ENCODE measurements at regions not wholly inside any gene's neighbourhood (a gene's known extent, or its start where the extent isn't known, plus 50 kb on each side); places are given as distances from the start of the nearest gene placed in this dataset.
"Not testable (repeated sequence)": the region's sequence is repeated elsewhere in the genome, so short reads cannot be mapped to it uniquely, and the experiment has no call there.

GRCh38 chr5:15282611-15283010 is 217.4 kb upstream of the FBXL7 start:
- H3K27ac Mint-ChIP-seq, result no peak overlapping the region
- no peaks in the 10 kb centered on the region for H3K36me3 Mint-ChIP-seq (ENCODE audit: low read depth)
- H3K4me1 Mint-ChIP-seq (ENCODE audit: low read depth), result no peaks in the 10 kb centered on the region
- H3K4me3 Mint-ChIP-seq, result no peak overlapping the region
- no peaks in the 10 kb centered on the region for H3K27me3 Mint-ChIP-seq
- peaks cover 8% of the 10 kb centered on the region for H3K9me3 Mint-ChIP-seq

- not testable (repeated sequence) for H3K4me3 Mint-ChIP-seq; H3K36me3 Mint-ChIP-seq (ENCODE audit: low read depth); H3K27me3 Mint-ChIP-seq; H3K9me3 Mint-ChIP-seq; H3K4me1 Mint-ChIP-seq (ENCODE audit: low read depth); H3K27ac Mint-ChIP-seq
Observed at GRCh38 chr5:15271596-15271995, 228.4 kb upstream of the FBXL7 start.

GRCh38 chr5:15267966-15268365 is 232.0 kb upstream of the FBXL7 start:
- H3K27ac Mint-ChIP-seq, result no peak overlapping the region
- no peaks in the 10 kb centered on the region for H3K4me1 Mint-ChIP-seq (ENCODE audit: low read depth)
- H3K9me3 Mint-ChIP-seq, result peaks cover 6% of the 10 kb centered on the region
- no peaks in the 10 kb centered on the region for H3K36me3 Mint-ChIP-seq (ENCODE audit: low read depth)
- H3K4me3 Mint-ChIP-seq, result no peak overlapping the region
- no peaks in the 10 kb centered on the region for H3K27me3 Mint-ChIP-seq

GRCh38 chr5:15266841-15267240 is 233.1 kb upstream of the FBXL7 start:
- no peak overlapping the region for H3K27ac Mint-ChIP-seq
- peaks cover 6% of the 10 kb centered on the region for H3K9me3 Mint-ChIP-seq
- H3K27me3 Mint-ChIP-seq, result no peaks in the 10 kb centered on the region
- no peaks in the 10 kb centered on the region for H3K4me1 Mint-ChIP-seq (ENCODE audit: low read depth)
- no peak overlapping the region for H3K4me3 Mint-ChIP-seq
- no peaks in the 10 kb centered on the region for H3K36me3 Mint-ChIP-seq (ENCODE audit: low read depth)

GRCh38 chr5:15266229-15266628 is 233.8 kb upstream of the FBXL7 start:
- no peak overlapping the region for H3K4me3 Mint-ChIP-seq
- H3K27ac Mint-ChIP-seq, result no peak overlapping the region
- H3K9me3 Mint-ChIP-seq, result peaks cover 5% of the 10 kb centered on the region

GRCh38 chr5:15263942-15264341 is 236.0 kb upstream of the FBXL7 start:
- Mint-ChIP-seq H3K27me3 (no peaks in the 10 kb centered on the region), H3K27ac (no peak overlapping the region), H3K36me3 (ENCODE audit: low read depth) (no peaks in the 10 kb centered on the region), H3K4me1 (ENCODE audit: low read depth) (no peaks in the 10 kb centered on the region), H3K9me3 (peaks cover 2% of the 10 kb centered on the region), H3K4me3 (no peak overlapping the region)

More at GRCh38 chr5:15266229-15266628, 233.8 kb upstream of the FBXL7 start:
- H3K27me3 Mint-ChIP-seq, result no peaks in the 10 kb centered on the region
- no peaks in the 10 kb centered on the region for H3K4me1 Mint-ChIP-seq (ENCODE audit: low read depth)
- no peaks in the 10 kb centered on the region for H3K36me3 Mint-ChIP-seq (ENCODE audit: low read depth)

GRCh38 chr5:15263406-15263805 is 236.6 kb upstream of the FBXL7 start:
- no peaks in the 10 kb centered on the region for H3K36me3 Mint-ChIP-seq (ENCODE audit: low read depth)
- peaks cover 2% of the 10 kb centered on the region for H3K9me3 Mint-ChIP-seq
- no peak overlapping the region for H3K4me3 Mint-ChIP-seq
- no peaks in the 10 kb centered on the region for H3K4me1 Mint-ChIP-seq (ENCODE audit: low read depth)
- H3K27me3 Mint-ChIP-seq, result no peaks in the 10 kb centered on the region
- H3K27ac Mint-ChIP-seq, result no peak overlapping the region

- Mint-ChIP-seq H3K36me3 (ENCODE audit: low read depth) (no peaks in the 10 kb centered on the region), H3K4me3 (no peak overlapping the region), H3K27me3 (no peaks in the 10 kb centered on the region), H3K27ac (no peak overlapping the region), H3K9me3 (peaks cover 5% of the 10 kb centered on the region), H3K4me1 (ENCODE audit: low read depth) (no peaks in the 10 kb centered on the region)
Observed at GRCh38 chr5:15261269-15261995, 238.5 kb upstream of the FBXL7 start.

GRCh38 chr5:15260356-15261268 is 239.4 kb upstream of the FBXL7 start:
- Mint-ChIP-seq H3K27me3 (no peaks in the 10 kb centered on the region), H3K27ac (no peak overlapping the region), H3K36me3 (ENCODE audit: low read depth) (no peaks in the 10 kb centered on the region), H3K4me3 (no peak overlapping the region), H3K9me3 (peaks cover 5% of the 10 kb centered on the region), H3K4me1 (ENCODE audit: low read depth) (no peaks in the 10 kb centered on the region)

GRCh38 chr5:15256485-15256884 is 243.5 kb upstream of the FBXL7 start:
- H3K36me3 Mint-ChIP-seq (ENCODE audit: low read depth), result no peaks in the 10 kb centered on the region

GRCh38 chr5:15255576-15255975 is 244.4 kb upstream of the FBXL7 start:
- Mint-ChIP-seq H3K27me3 (no peaks in the 10 kb centered on the region), H3K4me1 (ENCODE audit: low read depth) (no peaks in the 10 kb centered on the region), H3K9me3 (peaks cover 11% of the 10 kb centered on the region), H3K27ac (no peak overlapping the region), H3K4me3 (no peak overlapping the region), H3K36me3 (ENCODE audit: low read depth) (no peaks in the 10 kb centered on the region)

More at GRCh38 chr5:15256485-15256884, 243.5 kb upstream of the FBXL7 start:
- H3K4me1 Mint-ChIP-seq (ENCODE audit: low read depth), result no peaks in the 10 kb centered on the region
- H3K27ac Mint-ChIP-seq, result no peak overlapping the region
- peaks cover 11% of the 10 kb centered on the region for H3K9me3 Mint-ChIP-seq
- no peaks in the 10 kb centered on the region for H3K27me3 Mint-ChIP-seq
- H3K4me3 Mint-ChIP-seq, result no peak overlapping the region

- no peak overlapping the region for H3K27ac Mint-ChIP-seq
- H3K27me3 Mint-ChIP-seq, result no peaks in the 10 kb centered on the region
- H3K4me1 Mint-ChIP-seq (ENCODE audit: low read depth), result no peaks in the 10 kb centered on the region
- peaks cover 11% of the 10 kb centered on the region for H3K9me3 Mint-ChIP-seq
- no peak overlapping the region for H3K4me3 Mint-ChIP-seq
- no peaks in the 10 kb centered on the region for H3K36me3 Mint-ChIP-seq (ENCODE audit: low read depth)
Observed at GRCh38 chr5:15254607-15255006, 245.4 kb upstream of the FBXL7 start.

- H3K4me3 Mint-ChIP-seq, result no peak overlapping the region
- H3K36me3 Mint-ChIP-seq (ENCODE audit: low read depth), result no peaks in the 10 kb centered on the region
- no peaks in the 10 kb centered on the region for H3K4me1 Mint-ChIP-seq (ENCODE audit: low read depth)
- peaks cover 6% of the 10 kb centered on the region for H3K9me3 Mint-ChIP-seq
- no peak overlapping the region for H3K27ac Mint-ChIP-seq
- no peaks in the 10 kb centered on the region for H3K27me3 Mint-ChIP-seq
Observed at GRCh38 chr5:15252331-15252730, 247.6 kb upstream of the FBXL7 start.

GRCh38 chr5:15249152-15249551 is 250.8 kb upstream of the FBXL7 start:
- H3K9me3 Mint-ChIP-seq, result peaks cover 14% of the 10 kb centered on the region

GRCh38 chr5:15248731-15249130 is 251.2 kb upstream of the FBXL7 start:
- no peaks in the 10 kb centered on the region for H3K36me3 Mint-ChIP-seq (ENCODE audit: low read depth)
- H3K4me3 Mint-ChIP-seq, result no peak overlapping the region
- H3K27ac Mint-ChIP-seq, result no peak overlapping the region

More at GRCh38 chr5:15249152-15249551, 250.8 kb upstream of the FBXL7 start:
- H3K27me3 Mint-ChIP-seq, result no peaks in the 10 kb centered on the region
- H3K4me1 Mint-ChIP-seq (ENCODE audit: low read depth), result no peaks in the 10 kb centered on the region
- H3K36me3 Mint-ChIP-seq (ENCODE audit: low read depth), result no peaks in the 10 kb centered on the region
- no peak overlapping the region for H3K4me3 Mint-ChIP-seq
- no peak overlapping the region for H3K27ac Mint-ChIP-seq

More at GRCh38 chr5:15248731-15249130, 251.2 kb upstream of the FBXL7 start:
- Mint-ChIP-seq H3K9me3 (peaks cover 17% of the 10 kb centered on the region), H3K27me3 (no peaks in the 10 kb centered on the region), H3K4me1 (ENCODE audit: low read depth) (no peaks in the 10 kb centered on the region)
